GM21528 (cell line): ENCODE measurements at regions not wholly inside any gene's neighbourhood (a gene's known extent, or its start where the extent isn't known, plus 50 kb on each side); places are given as distances from the start of the nearest gene placed in this dataset.
"Not testable (repeated sequence)": the region's sequence is repeated elsewhere in the genome, so short reads cannot be mapped to it uniquely, and the experiment has no call there.

Source experiments
- ATAC-seq: cut with Tn5 transposase; IDR thresholded peaks from one replicate; pipeline ENCODE4 v1.9.1; 2021; ENCODE audit warnings: mild to moderate bottlenecking, moderate library complexity; ENCODE audit not compliant: unreplicated experiment, low FRiP score

DNA sequence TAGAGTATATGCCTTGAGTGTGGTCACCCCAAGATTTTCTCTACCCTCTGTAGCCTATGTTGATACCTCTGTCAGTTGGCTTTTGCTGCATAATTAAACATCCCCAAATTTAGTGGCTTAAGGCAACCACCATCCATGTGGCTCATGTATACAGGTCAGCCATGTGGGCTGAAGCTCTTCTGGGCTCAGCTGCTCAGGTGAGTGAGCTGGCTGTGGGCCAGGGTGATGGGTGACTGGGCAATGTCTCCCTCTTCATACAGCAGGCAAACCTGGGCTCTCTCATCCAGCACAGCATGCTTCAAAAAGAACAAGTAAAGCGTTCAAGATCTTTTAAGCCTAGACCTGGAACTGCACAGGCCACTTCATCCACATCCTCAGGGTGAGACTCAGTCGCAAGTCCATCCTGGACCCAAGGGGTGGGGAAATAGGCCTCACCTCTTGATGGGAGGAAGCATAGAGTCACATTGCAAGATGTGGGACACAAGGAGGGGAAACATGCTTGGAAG is 188.2 kb upstream of the TAS2R1 start:
- no peak for ATAC-seq

DNA sequence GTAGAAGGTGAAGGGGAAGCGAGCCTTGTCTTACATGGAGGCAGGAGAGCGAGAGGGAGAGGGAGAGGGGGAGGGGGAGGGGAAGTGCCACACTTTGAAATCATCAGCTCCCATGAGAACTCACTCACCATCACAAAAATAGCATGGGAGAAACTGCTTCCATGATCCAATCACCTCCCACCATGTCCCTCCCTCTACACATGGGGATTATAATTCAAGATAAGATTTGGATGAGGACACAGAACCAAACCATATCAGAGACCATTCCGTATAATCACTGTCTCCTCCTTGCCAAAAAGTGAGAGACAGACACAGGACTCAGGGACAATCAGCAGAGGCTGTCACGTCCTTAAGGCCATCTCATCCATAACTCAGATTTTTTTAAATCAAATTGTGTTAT is 187.7 kb upstream of the TAS2R1 start:
- ATAC-seq, result no peak

DNA sequence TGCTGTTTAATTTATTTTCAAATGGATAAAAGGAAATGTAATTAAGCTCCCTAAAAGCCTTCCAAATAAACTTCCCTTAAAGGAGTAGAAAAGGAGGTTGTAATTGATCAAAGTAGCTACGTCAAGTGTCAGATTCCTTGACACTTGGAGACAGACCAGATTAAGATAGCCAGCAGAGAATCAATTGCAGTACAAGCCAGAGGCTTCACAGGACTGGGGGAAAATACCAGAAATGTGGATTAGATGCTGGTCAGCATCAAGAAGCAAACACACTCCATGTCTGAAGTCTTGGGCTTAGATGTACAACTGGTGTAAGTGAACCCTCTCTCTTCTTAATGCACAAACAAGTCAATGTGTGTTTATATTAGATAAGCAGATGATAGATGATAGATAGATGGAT is 184.9 kb upstream of the TAS2R1 start:
- ATAC-seq, result no peak

DNA sequence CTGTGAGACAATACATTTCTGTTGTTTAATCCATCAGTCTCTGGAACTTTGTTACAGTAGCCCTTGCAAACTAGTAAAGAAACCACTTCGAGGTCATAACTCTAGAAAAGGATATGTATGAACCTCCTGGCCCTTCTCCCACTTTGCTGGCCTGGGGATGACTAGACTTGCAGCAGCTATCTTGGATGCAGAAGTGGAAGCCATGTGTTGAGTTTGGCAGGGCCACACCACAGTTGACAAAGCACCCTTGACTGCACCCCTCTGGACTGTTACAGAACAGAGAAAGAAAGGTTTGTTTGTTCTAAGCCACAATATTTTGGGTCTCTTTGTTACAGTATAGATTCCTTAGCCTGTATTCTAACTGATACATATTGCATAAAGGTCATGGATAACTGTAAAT is 183.2 kb upstream of the TAS2R1 start:
- ATAC-seq, result no peak

DNA sequence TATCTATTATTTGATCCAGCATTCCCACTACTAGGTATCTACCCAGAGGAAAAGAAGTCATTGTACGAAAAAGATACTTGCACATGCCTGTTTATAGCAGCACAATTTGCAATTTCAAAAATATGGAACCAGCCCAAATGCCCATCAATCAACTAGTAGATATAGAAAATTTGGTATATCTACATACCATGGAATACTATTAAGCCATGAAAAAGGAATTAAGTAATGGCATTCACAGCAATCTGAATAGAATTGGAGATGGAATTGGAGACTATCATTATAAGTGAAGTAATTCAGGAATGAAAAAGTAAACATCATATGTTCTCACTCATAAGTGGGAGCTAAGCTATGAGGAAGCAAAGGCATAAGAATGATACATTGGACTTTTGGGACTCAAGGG is 177.2 kb upstream of the TAS2R1 start:
- not testable (repeated sequence) for ATAC-seq

DNA sequence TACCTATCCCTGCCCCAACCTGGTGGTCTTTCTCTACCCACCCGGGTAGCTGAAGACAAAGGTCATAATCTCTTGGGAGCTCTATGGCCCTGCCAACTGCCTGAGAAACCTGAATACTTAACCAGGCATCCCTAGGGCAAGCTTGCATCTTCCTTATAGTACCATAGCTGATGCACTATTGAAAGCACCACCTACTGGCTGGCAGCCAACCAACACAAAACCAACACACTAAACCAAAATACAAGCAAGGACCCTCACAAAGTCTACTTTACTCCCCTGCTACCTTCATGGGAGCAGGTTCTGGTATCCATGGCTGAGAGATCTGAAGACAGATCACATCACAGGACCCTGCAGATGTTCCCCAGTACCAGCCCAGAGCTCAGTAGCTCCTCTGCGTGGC is 171.8 kb upstream of the TAS2R1 start:
- ATAC-seq, result no peak

DNA sequence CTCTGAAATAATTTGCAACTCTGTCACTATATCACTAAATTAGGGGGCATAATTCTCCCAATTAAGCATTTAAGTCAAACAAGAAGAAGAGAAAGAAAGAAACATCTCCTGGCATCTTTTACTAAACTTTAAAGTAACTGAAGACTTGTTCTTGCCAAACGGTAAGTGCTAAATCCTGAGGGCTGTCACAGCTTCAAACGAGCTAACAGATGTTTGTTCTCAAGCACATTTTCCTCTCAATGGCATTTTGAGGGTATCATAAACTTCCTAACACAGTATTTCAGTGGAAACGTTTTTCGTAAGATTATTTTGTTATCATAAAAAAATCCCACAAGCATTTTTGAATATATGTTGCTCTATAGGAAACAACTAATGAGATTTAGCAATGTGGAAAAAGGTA is 169.5 kb upstream of the TAS2R1 start:
- no peak for ATAC-seq

DNA sequence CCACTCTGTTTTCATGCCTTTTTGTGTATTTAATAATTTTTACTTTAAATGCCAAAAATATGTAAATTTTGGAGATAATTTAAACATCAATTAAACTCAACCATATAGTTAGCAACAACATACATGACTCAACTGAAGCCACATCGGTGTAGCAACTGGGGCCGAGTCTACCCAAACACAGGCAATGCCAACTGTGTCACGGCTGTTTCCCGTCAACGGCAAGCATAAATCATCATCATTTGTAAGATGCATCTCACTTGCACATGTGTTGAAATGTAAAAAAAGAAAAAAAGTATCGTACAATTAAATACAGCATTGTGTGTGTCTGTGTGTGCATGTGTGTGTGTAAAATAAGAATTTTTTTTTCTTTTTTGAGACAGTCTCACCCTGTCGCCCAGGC is 160.1 kb upstream of the TAS2R1 start:
- no peak for ATAC-seq

DNA sequence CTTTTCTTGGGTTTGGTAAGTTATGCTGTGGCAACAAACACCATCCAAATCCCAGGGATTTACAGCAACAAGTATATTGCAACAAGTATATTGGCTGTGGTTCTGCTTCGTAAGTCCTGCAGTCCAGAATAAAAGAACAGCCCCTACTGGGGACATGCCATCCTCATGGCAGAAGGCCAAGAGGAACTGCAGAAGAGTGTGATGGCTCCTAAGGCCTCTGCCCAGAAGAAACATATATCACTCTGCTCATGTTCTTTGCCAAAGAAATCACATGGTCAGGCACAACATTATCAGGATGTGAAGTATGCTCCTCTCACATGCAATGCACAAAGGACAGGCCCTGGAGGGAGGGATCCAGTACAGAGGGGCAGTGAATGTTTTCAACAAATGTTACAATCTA is 159.6 kb upstream of the TAS2R1 start:
- no peak for ATAC-seq

DNA sequence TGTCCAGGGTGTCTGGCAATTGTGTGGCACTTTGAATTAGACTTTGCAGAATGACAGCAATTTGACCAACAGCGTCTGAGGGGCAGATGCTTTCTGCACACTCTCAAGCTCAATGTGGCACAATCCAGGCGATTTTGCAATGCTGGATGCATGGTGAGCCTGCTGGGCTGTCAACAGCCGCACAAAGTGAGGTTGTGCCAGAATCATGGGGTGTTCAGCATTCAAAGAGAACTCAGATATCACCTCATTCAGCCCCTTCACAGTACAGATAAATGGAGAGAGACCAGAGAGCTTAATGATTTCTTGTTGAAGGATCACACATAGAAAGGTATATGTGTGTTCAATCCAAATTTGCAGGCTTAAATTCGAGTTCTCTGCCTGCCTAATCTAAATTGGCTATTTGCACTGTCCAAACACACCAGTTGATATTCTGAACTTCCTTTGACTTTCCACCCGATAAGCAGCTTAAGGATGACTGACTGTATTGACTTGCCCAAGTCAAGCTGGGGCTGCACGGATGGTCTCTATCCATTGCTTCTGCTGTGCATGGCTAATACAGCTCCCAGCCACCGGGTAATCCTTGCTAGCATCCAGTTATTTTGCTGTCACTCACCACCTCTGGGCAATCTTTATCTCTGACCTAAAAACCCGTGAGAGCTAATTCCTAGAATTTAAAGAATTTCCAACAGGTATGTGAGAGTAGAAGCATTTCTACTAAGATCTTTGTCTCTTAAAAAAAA is 157.9 kb upstream of the TAS2R1 start:
- no peak for ATAC-seq

DNA sequence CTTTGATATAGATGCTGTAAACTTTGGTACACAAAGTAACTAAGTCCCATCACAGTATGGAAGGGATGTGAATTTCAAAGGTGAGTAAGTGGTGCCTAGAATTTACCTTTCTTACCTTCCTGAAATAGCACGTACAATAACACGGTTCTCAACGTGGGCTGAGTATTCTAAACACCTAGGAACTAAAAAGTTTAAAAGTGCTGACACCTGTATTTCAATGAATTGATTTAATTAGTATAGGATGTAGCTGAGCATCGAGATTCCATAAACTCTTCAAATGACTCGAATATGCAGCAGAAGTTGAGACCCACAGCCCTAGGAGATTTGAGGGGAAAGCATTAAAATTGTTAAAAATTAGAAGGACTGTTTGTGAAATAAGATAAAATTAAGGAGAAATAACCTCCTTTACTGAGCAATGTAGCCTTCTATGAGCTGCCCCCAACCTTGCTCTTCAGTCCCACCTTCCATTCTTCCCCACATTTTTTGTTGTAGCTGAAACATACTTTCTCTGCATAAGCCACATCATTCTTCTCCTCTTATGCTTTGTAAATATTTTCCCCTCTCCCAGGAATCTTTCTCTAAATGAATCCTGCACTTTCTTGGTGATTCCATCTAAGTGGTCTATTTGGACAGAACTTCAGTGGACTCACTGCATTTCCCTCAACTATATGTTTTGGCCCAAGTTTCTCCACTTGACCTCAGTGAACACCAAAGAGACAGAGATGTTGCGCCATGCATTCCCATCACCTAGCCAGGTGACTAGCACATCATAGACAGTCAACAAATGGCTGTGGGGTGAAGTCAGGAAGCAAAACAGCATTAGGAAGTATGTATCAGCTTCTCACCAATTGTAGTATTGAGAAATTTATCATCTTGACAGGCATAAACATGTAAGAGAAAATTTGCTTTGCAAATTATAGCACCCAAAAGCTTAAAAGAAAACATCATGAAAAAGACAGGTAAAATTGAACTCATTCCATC is 156.5 kb upstream of the TAS2R1 start:
- no peak for ATAC-seq

DNA sequence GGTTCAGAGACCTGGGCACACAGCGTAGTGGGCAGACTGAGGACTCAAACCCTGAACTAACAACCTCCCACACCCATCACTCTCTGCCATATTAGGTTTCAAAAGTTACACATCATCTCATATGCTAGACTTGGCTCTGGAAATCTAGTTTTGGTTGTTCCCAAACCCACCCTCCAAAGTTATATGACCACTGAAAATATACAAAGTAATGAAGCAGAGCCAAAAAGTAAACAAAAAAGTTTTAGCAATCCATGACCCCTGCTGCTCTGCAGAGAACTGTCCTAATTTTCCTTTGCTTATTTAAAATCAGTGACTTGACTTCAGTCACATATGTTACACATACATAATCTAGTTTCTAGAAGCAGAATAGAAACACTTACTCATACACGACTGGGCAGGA is 155.6 kb upstream of the TAS2R1 start:
- no peak for ATAC-seq

DNA sequence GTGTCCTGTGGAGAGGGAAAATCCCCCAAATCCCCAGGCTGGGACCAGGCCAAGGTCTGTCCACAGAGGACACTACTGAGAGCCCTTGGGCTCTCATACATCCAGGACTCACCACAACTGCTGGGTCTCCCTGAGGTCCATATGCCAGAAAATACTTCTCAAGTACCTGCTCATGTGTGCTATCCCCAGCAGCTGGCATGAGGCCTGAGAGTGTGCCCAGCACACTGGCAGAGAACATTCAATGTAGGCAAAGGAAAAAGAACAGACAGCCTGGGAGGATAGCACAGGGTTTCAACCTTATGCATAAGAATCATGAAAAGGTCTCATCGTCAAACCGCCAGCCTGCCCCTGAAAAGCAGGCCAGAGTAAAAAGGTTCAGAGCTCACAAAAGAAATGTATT is 154.1 kb upstream of the TAS2R1 start:
- no peak for ATAC-seq

DNA sequence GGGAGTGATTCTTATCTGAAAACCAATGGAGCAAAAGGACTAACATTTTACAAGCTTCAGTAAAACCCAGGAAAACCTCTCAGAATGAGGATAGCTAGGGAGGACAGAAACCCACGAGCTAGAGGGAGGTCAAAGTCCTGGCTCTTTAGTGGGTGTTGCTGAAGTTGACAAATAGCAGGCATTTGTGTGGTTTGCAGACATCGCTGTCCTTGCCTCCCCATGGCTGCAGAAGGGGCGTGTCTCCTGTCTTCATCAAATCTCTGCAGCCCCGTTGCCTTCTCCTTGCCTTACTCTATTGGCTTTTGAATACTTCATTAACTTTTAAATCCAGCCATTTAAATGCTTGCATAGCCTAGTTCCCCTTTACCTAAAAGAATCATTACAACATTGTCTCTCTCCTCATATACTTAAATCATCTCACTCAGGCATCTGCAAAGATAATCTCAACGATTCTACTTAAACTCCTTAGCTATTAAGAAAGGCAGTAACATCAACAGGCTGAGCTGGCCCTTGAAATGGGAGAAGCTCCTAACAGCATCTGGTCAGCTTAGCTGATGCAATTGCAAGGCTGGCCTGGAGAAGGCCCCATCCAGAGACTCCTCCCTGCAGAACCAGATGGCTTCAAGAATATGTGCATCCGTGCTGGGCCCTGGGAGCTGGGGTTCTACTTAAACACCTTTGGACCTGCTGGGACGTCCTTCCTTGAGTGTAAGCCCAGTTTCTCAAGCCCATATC is 152.8 kb upstream of the TAS2R1 start:
- no peak for ATAC-seq

DNA sequence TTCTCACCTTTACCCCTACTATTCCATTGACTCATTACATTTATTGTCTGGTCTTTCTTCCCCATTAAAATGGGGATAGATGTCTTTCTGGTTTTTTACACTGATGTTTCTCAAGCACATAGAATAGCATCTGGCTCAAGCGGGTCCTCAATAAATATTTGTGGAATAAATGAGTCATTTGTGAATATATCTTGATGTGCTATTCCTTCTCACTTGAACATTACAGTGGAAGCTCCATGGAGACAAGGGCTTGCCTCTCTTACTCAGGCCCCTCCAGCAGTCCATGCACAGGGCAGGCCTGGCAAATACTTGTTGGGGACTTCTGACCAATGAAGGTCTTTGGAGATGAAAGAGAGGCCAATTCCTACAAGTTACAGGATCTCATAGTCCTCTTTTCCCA is 151.7 kb upstream of the TAS2R1 start:
- ATAC-seq, result no peak

DNA sequence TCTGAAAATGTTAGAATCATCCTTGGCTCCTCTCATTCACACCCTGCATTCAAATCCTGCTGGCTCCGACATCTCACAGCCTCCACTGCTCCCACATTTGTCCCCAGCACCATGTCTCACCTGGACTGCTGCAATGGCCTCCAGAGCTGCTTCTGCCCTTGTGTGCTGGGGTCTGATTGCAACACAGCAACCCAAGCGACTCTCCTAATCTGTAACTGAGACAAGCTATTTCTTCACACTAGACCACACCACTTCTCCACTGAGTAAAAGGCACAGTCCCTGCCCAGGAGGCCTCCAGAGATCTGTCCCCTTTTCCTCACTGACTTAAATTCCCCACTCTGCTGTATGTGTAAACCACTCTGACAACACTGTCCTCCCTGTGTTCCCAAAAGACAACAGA is 151.1 kb upstream of the TAS2R1 start:
- no peak for ATAC-seq

DNA sequence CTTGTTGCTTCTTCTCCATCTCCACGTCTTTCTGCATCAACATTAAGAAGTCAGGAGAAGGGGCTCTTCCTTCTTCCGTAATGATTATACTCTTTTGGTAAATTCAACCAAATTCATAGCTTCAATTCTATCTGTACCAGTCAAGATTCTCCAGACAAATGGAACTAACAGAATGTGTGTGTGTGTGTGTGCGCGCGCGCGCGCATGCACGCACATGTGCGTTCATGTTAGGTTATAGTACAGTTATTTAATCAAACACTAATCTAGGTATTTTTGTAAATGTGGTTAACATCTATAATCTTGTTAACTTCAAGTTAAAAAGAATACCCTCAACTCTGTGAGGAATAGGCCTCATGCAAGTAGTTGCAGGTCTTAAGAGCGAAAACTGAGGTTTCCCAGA is 150.3 kb upstream of the TAS2R1 start:
- ATAC-seq, result no peak

DNA sequence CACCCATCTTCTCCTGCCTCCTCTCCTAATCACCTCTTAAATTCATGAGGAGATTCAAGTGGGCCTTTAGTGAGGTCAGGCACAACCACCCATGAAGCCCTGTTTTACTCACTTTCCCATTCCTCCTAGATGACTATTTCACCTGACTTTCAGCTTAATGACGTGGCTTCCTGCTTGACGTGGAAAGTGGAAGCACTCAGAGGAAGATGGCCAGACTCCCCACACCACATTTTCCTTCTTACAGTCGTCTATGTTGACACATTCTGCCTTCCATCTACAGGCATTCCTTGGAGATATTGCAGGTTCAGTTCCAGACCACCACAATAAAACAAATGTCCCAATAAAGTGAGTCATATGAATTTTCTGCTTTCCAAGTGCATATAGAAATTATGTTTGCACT is 146.4 kb upstream of the TAS2R1 start:
- no peak for ATAC-seq

DNA sequence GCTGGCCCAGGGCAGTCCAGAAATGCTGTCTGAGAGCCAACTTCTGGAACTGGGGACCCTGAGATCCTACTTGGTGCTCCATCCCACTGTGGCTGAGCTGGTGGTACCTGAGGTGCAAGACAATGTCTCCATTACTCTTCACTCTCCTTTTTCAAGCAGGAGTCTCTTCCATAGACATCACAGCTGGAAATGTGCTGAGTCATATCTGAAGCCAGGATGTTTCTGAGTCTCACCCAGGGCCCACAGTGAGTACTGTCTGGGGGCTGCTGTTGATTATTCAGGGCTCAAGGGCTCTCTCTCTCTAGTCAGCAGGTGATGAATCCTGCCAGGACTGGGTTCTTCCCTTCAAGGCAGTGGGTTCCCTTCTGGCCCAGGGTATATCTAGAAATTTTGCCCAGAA is 145.2 kb upstream of the TAS2R1 start:
- ATAC-seq, result no peak

DNA sequence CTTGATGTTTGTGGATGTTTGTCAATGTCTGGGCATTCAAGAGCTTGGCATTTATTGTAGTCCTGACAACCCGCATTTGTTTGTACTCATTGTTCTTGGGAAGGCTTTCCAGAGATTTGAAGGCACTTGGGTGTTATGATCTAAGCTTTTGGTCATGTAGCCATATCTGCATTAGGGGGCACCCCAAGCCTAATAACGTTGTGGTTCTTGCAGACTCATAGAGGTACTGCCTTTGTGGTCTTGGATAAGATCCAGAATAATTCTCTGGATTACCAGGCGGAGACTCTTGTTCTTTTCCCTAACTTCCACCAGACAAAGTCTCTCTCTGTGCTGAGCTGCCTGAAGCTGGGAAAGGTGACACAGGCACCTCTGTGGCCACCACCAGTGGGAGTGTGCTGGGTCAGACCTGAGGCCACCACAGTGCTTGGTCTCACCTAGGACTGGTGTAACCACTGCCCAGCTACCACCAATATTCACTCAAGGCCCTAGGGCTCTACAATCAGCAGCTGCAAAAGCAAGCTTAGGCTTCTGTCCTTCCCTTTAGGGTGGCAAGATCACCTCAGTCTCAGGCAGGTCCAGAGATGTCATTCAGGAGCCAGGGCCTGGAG is 144.4 kb upstream of the TAS2R1 start:
- ATAC-seq, result no peak

DNA sequence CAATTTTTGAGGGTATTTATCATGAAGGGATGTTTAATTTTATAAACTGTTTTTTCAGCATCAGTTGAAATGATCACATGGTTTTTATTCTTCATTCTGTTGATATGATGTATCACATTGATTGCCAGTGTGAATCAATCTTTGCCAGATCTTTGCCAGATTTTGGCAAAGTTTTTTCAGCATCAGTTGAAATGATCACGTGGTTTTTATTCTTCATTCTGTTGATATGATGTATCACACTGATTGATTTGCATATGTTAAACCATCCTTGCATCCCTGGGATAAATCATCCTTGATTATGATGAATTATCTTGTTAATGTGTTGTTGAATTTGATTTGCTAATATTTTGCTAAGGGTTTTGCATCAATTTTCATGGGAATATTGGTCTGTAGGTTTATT is 140.9 kb upstream of the TAS2R1 start:
- ATAC-seq, result no peak
